OCI-LY3 (cell line): ENCODE measurements at regions not wholly inside any gene's neighbourhood (a gene's known extent, or its start where the extent isn't known, plus 50 kb on each side); places are given as distances from the start of the nearest gene placed in this dataset.

Experiments
- EZH2phosphoT487 ChIP-seq: fragments of 200-600 bp; shearing (Covaris generic); IDR thresholded peaks from 2 replicates; pipeline ENCODE4 v1.6.1; 2018; ENCODE audit warnings: antibody characterized with exemption, mixed run types, low read depth
- TF ChIP-seq, protein P1 (sequence below): fragments of 200-600, 300-600 bp; sonication (generic); IDR thresholded peaks from 2 replicates; pipeline ENCODE4 v1.5.1; 2014; ENCODE audit warnings: antibody characterized with exemption, low read length, low read depth

DNA sequence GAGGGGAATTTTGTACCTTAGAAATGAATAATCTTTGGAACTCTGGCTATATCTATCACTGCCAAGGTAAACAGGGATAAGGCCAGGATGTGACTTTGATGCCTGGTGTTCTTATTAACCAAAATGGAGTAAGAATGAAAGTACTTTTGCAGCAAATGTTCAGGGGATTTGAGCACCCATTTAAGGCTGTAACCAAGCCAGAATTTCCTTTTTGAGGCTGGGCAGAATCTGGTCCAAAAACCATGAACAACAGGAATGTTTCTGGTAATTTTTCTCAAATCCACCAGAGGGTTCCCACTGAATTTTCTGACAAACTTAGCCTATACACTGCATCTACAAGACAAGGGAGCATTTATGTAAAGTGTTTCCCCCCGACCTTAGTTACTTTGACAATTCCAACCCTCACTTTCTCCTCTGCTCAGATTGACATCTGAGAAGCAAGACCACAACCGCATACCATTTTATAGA lies 120.6 kb downstream of the BAMBI start:
- TF ChIP-seq, protein P1, sequence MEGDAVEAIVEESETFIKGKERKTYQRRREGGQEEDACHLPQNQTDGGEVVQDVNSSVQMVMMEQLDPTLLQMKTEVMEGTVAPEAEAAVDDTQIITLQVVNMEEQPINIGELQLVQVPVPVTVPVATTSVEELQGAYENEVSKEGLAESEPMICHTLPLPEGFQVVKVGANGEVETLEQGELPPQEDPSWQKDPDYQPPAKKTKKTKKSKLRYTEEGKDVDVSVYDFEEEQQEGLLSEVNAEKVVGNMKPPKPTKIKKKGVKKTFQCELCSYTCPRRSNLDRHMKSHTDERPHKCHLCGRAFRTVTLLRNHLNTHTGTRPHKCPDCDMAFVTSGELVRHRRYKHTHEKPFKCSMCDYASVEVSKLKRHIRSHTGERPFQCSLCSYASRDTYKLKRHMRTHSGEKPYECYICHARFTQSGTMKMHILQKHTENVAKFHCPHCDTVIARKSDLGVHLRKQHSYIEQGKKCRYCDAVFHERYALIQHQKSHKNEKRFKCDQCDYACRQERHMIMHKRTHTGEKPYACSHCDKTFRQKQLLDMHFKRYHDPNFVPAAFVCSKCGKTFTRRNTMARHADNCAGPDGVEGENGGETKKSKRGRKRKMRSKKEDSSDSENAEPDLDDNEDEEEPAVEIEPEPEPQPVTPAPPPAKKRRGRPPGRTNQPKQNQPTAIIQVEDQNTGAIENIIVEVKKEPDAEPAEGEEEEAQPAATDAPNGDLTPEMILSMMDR = no peak
- TF ChIP-seq EZH2phosphoT487 = no peak
